Left forelimb (tissue), 1 donor: ENCODE measurements at regions not wholly inside any gene's neighbourhood (a gene's known extent, or its start where the extent isn't known, plus 50 kb on each side); places are given as distances from the start of the nearest gene placed in this dataset.

ENCODE experiments used
- DNase-seq: peaks from one replicate; pipeline ENCODE4 v3.0.0-alpha.2; 2018; ENCODE audit warnings: low spot score

- no peak for DNase-seq
Measured at GRCh38 chr15:46646490-46646889, 1011.7 kb downstream of the SQOR start.

- DNase-seq = no peak
Measured at GRCh38 chr15:46647046-46647445, 1012.2 kb downstream of the SQOR start.

- no peak for DNase-seq
Measured at GRCh38 chr15:46652266-46652665, 1017.4 kb downstream of the SQOR start.

- no peak for DNase-seq
Measured at GRCh38 chr15:46654993-46655392, 1020.2 kb downstream of the SQOR start.

GRCh38 chr15:46660096-46660842 lies 1025.4 kb downstream of the SQOR start:
- no peak for DNase-seq

GRCh38 chr15:46670258-46670657 lies 1035.4 kb downstream of the SQOR start:
- DNase-seq = no peak

GRCh38 chr15:46671336-46671735 lies 1036.5 kb downstream of the SQOR start:
- DNase-seq = no peak

- no peak for DNase-seq
Measured at GRCh38 chr15:46672041-46672440, 1037.2 kb downstream of the SQOR start.

GRCh38 chr15:46676233-46677206 lies 1040.8 kb upstream of the SEMA6D start:
- no peak for DNase-seq

- no peak for DNase-seq
Measured at GRCh38 chr15:46677491-46677890, 1039.8 kb upstream of the SEMA6D start.

GRCh38 chr15:46681901-46682300 lies 1035.4 kb upstream of the SEMA6D start:
- DNase-seq = no peak

- DNase-seq = no peak
Measured at GRCh38 chr15:46682969-46683791, 1034.1 kb upstream of the SEMA6D start.

- DNase-seq = no peak
Measured at GRCh38 chr15:46685096-46685495, 1032.2 kb upstream of the SEMA6D start.

- DNase-seq = no peak
Measured at GRCh38 chr15:46685681-46686080, 1031.6 kb upstream of the SEMA6D start.

GRCh38 chr15:46696281-46696680 lies 1021.0 kb upstream of the SEMA6D start:
- no peak for DNase-seq

GRCh38 chr15:46701346-46701745 lies 1016.0 kb upstream of the SEMA6D start:
- no peak for DNase-seq

- no peak for DNase-seq
Measured at GRCh38 chr15:46701896-46702295, 1015.4 kb upstream of the SEMA6D start.

- DNase-seq = no peak
Measured at GRCh38 chr15:46703020-46703861, 1014.1 kb upstream of the SEMA6D start.

GRCh38 chr15:46703871-46704637 lies 1013.3 kb upstream of the SEMA6D start:
- DNase-seq = no peak

- no peak for DNase-seq
Measured at GRCh38 chr15:46707452-46707851, 1009.9 kb upstream of the SEMA6D start.
